SU-DHL-6 (cell line): ENCODE measurements at regions not wholly inside any gene's neighbourhood (a gene's known extent, or its start where the extent isn't known, plus 50 kb on each side); places are given as distances from the start of the nearest gene placed in this dataset.

Experiments used
- H2AFZ ChIP-seq: fragments of 200-600 bp; sonication (generic); 2 replicates; pipeline ENCODE4 v1.6.1; 2014; ENCODE audit warnings: low read depth, mild to moderate bottlenecking, moderate library complexity, mixed read lengths, antibody characterized with exemption, low read length; ENCODE audit not compliant: severe bottlenecking
- H3F3A ChIP-seq: fragments of 200-600 bp; shearing (Covaris generic); 2 replicates; pipeline ENCODE4 v1.6.0; 2016; ENCODE audit warnings: antibody characterized with exemption, mild to moderate bottlenecking; ENCODE audit not compliant: insufficient read depth
- H3K27ac ChIP-seq: fragments of 200-600 bp; sonication (generic); 2 replicates; pipeline ENCODE4 v1.5.1; 2016; ENCODE audit warnings: low read depth, mild to moderate bottlenecking, low read length, moderate library complexity, mixed read lengths
- H3K27me3 ChIP-seq: fragments of 200-600 bp; sonication (generic), shearing (Covaris generic); 2 replicates; pipeline ENCODE4 v1.6.0; 2014; ENCODE audit warnings: mild to moderate bottlenecking, low read length
- H3K36me3 ChIP-seq: fragments of 200-600 bp; sonication (generic); 2 replicates; pipeline ENCODE4 v1.6.1; 2014; ENCODE audit warnings: mild to moderate bottlenecking, low read length, mixed read lengths
- H3K4me2 ChIP-seq: fragments of 300-600, 200-600 bp; shearing (Covaris generic), sonication (generic); 2 replicates; pipeline ENCODE4 v1.6.0; 2014; ENCODE audit warnings: low read length, low read depth, mild to moderate bottlenecking; ENCODE audit not compliant: poor library complexity, severe bottlenecking
- H3K4me3 ChIP-seq: fragments of 200-600 bp; sonication (generic); 2 replicates; pipeline ENCODE4 v1.5.1; 2014; ENCODE audit warnings: antibody characterized with exemption, low read length, mild to moderate bottlenecking, mixed read lengths; ENCODE audit not compliant: insufficient read depth, poor library complexity, severe bottlenecking
- H3K79me2 ChIP-seq: fragments of 200-600 bp; sonication (generic); 2 replicates; pipeline ENCODE4 v1.6.1; 2014; ENCODE audit warnings: mild to moderate bottlenecking, low read length, moderate library complexity; ENCODE audit not compliant: insufficient read depth
- H3K9ac ChIP-seq: fragments of 200-600 bp; sonication (generic); 2 replicates; pipeline ENCODE4 v1.7.0; 2014; ENCODE audit warnings: mild to moderate bottlenecking, low read length
- H3K9me2 ChIP-seq: fragments of 200-600 bp; sonication (generic); replicated peaks from 2 replicates; pipeline ENCODE4 v1.6.1; 2014; ENCODE audit warnings: low read length; ENCODE audit not compliant: insufficient read depth
- H3K9me3 ChIP-seq: fragments of 200-600 bp; sonication (generic); 2 replicates; pipeline ENCODE4 v1.6.1; 2014; ENCODE audit warnings: low read length, mixed read lengths; ENCODE audit not compliant: insufficient read depth
- H4K20me1 ChIP-seq: fragments of 200-600 bp; sonication (generic); 2 replicates; pipeline ENCODE4 v1.6.1; 2014; ENCODE audit warnings: low read depth, mild to moderate bottlenecking, antibody characterized with exemption, low read length, moderate library complexity, mixed read lengths
- CTCF ChIP-seq: fragments of 200-600 bp; sonication (generic); IDR thresholded peaks from one replicate; pipeline ENCODE4 v1.5.1; 2017; ENCODE audit warnings: antibody characterized with exemption, mild to moderate bottlenecking, low read length, moderate library complexity; ENCODE audit not compliant: insufficient read depth, poor library complexity, severe bottlenecking
- EZH2phosphoT487 ChIP-seq: fragments of 200-600 bp; sonication (generic), shearing (Covaris generic); conservative IDR thresholded peaks from 2 replicates; pipeline ENCODE4 v1.6.1; 2018; ENCODE audit warnings: mild to moderate bottlenecking, antibody characterized with exemption, low read length, moderate library complexity, mixed read lengths

GRCh38 chr1:217079584-217079983 lies 356.4 kb upstream of the ESRRG start:
- Histone ChIP-seq H3K27me3 (no peaks in the 10 kb centered on the region), H3K9ac (no peak overlapping the region), H3K79me2 (no peaks in the 10 kb centered on the region), H3F3A (no peaks in the 10 kb centered on the region), H4K20me1 (no peaks in the 10 kb centered on the region), H3K9me3 (no peaks in the 10 kb centered on the region), H2AFZ (no peak overlapping the region), H3K4me3 (no peak overlapping the region), H3K36me3 (no peaks in the 10 kb centered on the region), H3K9me2 (no peaks in the 10 kb centered on the region), H3K27ac (no peak overlapping the region), H3K4me2 (no peak overlapping the region)
- TF ChIP-seq CTCF (no peak), EZH2phosphoT487 (no peak)

GRCh38 chr1:217078959-217079358 lies 355.7 kb upstream of the ESRRG start:
- Histone ChIP-seq H3K4me2 (no peak overlapping the region), H4K20me1 (no peaks in the 10 kb centered on the region), H3K27me3 (no peaks in the 10 kb centered on the region), H3K9ac (no peak overlapping the region), H3K4me3 (no peak overlapping the region), H3K9me2 (no peaks in the 10 kb centered on the region), H3K27ac (no peak overlapping the region), H2AFZ (no peak overlapping the region), H3K36me3 (no peaks in the 10 kb centered on the region), H3K79me2 (no peaks in the 10 kb centered on the region), H3K9me3 (no peaks in the 10 kb centered on the region), H3F3A (no peaks in the 10 kb centered on the region)
- TF ChIP-seq EZH2phosphoT487 (no peak), CTCF (no peak)

DNA sequence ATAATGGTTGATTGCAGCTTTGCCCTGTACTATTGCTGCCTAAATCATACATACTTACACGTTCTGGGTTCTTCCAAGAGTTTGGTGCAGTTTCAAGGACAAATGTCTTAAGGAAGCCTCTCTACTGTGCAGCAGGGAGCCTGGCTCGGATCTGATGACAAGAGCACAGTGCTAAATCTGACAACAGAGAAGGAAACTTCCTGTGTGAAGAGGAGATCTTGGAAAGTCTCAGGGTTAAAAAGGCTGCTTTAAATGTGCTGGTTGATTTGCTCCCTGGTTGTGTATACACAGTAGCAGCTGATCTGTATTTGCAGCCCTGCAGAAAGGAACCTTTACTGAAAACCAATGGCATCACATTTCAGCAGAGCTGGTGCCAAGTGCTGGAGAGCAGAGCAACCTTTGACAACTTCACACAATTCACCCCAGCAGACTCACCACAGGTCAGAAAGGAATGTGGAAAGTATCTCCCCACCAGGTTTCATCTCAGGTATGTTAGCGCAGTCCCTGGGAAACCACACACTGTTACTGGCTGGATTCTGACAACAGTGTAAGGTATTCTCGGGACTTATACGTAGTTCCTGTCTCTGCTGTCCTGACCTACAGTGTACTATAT lies 355.0 kb upstream of the ESRRG start:
- no peak overlapping the region for H2AFZ ChIP-seq
- no peak overlapping the region for H3K4me3 ChIP-seq
- H3K36me3 ChIP-seq = no peaks in the 10 kb centered on the region
- H3F3A ChIP-seq = no peaks in the 10 kb centered on the region
- TF ChIP-seq EZH2phosphoT487 (no peak), CTCF (no peak)
- H3K27me3 ChIP-seq = no peaks in the 10 kb centered on the region
- no peaks in the 10 kb centered on the region for H3K9me2 ChIP-seq
- no peak overlapping the region for H3K9ac ChIP-seq
- no peaks in the 10 kb centered on the region for H4K20me1 ChIP-seq
- H3K4me2 ChIP-seq = no peak overlapping the region
- H3K9me3 ChIP-seq = no peaks in the 10 kb centered on the region
- no peaks in the 10 kb centered on the region for H3K79me2 ChIP-seq
- no peak overlapping the region for H3K27ac ChIP-seq

GRCh38 chr1:217077426-217077825 lies 354.2 kb upstream of the ESRRG start:
- H3K27me3 ChIP-seq = no peaks in the 10 kb centered on the region
- H4K20me1 ChIP-seq = no peaks in the 10 kb centered on the region
- no peak overlapping the region for H3K9ac ChIP-seq
- no peaks in the 10 kb centered on the region for H3K36me3 ChIP-seq
- TF ChIP-seq EZH2phosphoT487 (no peak), CTCF (no peak)
- no peak overlapping the region for H2AFZ ChIP-seq
- no peak overlapping the region for H3K4me3 ChIP-seq
- no peaks in the 10 kb centered on the region for H3K9me2 ChIP-seq
- no peaks in the 10 kb centered on the region for H3F3A ChIP-seq
- no peak overlapping the region for H3K4me2 ChIP-seq
- no peaks in the 10 kb centered on the region for H3K9me3 ChIP-seq
- H3K27ac ChIP-seq = no peak overlapping the region
- no peaks in the 10 kb centered on the region for H3K79me2 ChIP-seq
